ENCODE measurements at regions not wholly inside any gene's neighbourhood (a gene's known extent, or its start where the extent isn't known, plus 50 kb on each side); places are given as distances from the start of the nearest gene placed in this dataset. TPM values are rescaled to one million over a fixed set of nuclear protein-coding genes. Genes with fewer than 3 reads are reported as not detected.
A peak's percentile ranks its signal among the peaks of the same experiment; 100 is the strongest.

DNA sequence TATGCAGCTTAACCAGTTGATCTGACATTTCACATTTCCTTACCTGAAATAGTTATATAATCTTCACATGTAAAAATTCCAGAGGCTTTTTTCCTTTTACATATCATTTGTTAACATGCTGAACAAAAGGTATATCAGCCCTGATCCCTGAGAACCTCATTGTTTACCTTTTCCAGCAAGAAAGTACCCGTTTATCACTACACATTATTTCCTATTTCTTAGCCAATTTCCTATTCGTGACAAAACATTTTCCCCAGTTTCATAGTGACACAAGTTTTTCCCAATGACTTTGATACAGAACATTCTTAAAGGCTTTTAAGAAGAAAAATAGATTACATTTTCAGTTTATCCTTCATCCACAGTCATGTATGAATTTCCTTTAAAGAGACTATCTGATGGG, 86.6 kb upstream of the DKK2 start:
- DNase-seq (ENCODE audit: low read depth in 2 of 3, low spot score in 2 of 3), result no peak

DNA sequence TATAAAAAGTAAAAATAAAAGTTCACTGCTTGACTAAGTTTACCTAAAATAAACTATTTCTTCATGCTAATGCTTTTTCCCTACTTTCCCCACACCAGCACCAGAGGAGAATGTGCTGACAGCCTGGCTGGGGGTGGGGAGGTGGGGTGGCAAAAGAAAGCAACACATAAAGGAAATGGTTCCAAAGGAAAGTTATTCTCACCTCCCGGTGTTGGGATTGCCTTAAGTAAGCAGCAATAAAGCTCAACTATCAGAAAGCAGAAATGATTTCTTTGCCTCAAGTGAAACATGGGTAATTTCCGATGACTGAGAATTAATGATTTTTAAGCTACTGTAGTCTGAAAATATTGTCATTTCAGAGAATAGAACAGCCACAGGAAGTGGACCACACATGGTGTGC, 84.5 kb upstream of the DKK2 start:
- no peak for DNase-seq (ENCODE audit: low read depth in 2 of 3, low spot score in 2 of 3)

DNA sequence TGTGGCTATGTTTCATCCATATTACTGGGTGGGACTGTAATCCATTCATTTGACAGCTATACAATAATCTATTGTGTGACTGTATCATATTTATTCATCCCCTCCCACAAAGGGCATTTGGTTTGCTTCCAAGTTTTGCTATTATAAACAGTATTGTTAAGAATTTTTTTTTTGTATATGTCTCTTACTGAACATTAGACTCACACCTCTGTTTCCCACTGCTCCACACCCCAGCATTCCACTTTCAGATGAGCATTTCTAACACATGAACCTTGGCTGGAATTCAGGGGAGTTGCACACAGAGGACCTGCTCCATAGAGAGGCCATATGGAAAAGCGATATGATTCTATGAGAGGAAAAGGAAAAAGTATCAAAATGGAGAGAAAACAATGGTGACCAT, 81.6 kb upstream of the DKK2 start:
- no peak for DNase-seq (ENCODE audit: low read depth in 2 of 3, low spot score in 2 of 3)

DNA sequence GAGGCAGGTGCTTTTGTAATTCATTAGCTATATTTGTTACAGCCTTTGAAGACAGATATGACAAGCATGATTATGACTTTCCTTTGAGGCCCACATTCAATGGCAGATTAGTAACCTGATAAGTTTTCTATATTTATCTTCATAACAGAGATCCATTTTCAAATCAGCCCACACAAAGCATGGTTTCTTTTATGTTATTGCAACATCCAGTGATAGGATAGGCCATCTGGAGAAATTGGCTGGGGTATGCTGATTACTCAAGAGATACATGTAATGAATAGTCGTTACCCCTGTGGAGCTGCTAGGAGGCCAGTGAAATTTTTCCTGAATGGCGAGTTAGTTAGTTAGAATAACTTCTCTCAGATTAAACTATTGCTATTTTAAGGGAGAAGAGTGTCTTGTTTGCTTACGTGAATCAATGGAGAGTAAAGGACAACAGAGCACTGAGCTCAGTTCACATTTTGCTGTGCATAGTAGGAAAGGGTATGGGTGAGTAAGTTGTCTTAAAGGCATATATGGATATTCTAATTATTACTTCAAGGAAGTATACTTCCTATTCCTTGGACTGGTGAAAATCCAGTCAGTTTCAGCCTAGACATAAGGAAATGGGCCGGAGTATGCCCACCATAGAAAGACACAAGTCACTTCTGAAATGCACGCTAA, 79.2 kb upstream of the DKK2 start:
- no peak for DNase-seq (ENCODE audit: low read depth in 2 of 3, low spot score in 2 of 3)

DNA sequence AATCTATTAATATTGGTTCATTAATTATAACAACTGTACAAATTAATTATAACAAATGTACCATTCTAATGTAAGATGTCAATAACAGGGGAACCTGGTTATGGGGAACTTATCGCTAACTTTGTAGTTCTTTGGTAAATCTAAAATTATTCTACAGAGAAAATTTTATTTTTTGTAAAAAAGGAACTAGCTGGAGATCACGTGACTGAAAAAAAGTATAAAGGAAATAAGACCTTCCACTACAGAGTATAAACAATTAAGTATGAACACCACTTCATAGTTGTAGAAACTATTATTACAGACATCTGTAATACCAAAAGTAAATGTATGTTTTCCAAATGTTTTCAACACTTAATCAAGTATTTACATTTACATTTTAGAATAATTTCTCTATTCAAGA, 77.9 kb upstream of the DKK2 start:
- DNase-seq (ENCODE audit: low read depth in 2 of 3, low spot score in 2 of 3), result no peak

DNA sequence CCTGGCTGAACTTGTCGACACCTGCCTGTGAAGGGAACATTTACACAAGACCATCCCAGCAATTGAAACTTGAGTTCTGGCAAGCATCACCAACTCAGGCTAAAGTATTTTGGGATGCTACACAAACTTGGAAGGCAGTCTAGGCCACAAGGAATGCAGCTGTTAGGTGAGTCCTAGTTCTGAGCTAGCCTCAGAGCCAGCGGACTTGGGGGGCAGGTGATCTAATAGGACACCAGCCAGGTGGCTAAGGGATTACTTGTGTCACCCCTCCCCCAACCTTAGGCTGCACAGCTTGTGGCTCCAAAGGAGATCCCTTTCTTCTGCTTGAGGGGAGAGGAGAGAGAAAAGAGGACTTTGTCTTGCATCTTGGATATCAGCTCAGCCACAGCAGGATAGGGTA, 62.3 kb upstream of the DKK2 start:
- no peak for DNase-seq (ENCODE audit: low read depth in 2 of 3, low spot score in 2 of 3)

DNA sequence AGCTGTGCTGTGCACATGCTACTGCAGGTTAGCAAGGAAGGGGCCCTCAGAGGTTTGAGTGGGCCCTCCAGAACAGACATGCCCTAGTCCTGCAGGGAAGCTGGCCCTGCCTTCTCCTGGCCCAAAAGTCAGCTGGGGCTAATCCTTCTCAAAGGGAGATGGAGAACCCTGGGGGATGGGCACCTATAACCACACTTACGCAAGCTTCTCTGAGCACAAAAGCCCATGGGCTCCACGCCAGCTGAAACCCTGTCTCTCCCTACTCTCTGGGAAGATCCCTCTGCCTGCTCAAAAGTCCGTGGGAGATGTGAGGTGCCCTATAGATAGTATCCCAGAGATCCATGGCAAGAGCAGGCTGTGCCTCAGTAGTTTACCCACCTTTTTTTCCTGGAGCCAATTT, 58.9 kb upstream of the DKK2 start:
- DNase-seq (ENCODE audit: low read depth in 2 of 3, low spot score in 2 of 3), result no peak

DNA sequence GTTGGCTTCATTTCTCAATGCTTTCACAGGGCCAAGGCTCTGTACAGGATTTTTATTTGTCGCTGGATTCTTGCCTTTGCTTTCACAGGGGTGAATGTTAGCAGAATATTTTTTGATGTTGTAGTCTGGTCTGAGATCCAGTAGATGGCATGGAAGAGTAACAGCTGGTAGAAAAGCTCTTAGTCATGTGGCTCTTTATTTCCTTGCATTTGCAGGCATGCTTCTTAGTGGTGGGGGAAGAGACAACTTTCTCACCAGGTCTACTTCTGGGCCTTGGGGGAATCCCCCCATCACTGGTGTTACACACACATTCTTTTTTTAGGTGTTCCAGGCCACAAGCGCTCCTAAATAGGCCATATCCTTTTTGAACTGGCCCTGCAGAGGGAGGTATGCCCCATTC, 58.2 kb upstream of the DKK2 start:
- peak in 1 of 3 donors; percentile 14 for DNase-seq (ENCODE audit: low read depth in 2 of 3, low spot score in 2 of 3)

Small RNA genes lying in the stretch of these regions (small RNA-seq; reads per million reads assigned to genes)
- gene RNU6-551P, result not detected
